Cardiac muscle cell (in vitro differentiated cells and primary cell): ENCODE measurements at regions not wholly inside any gene's neighbourhood (a gene's known extent, or its start where the extent isn't known, plus 50 kb on each side); places are given as distances from the start of the nearest gene placed in this dataset.

ENCODE experiments used
- DNase-seq, 2 donors: peaks; one replicate each; pipeline versions ENCODE4 v3.0.0 to v3.0.0-alpha.2; 2010 to 2017; ENCODE audit warnings: low read depth in 1 of 2, low spot score in 1 of 2
- H3K27ac ChIP-seq: fragments of 200-600 bp; sonication (generic); 2 replicates; pipeline ENCODE4 v1.5.1; 2016
- H3K27me3 ChIP-seq: fragments of 200-600 bp; sonication (generic); 2 replicates; pipeline ENCODE4 v1.6.0; 2016; ENCODE audit warnings: control low read depth
- H3K36me3 ChIP-seq: fragments of 200-600 bp; sonication (generic); 2 replicates; pipeline ENCODE4 v1.5.1; 2016; ENCODE audit warnings: control low read depth
- H3K4me1 ChIP-seq: fragments of 200-600 bp; sonication (generic); 2 replicates; pipeline ENCODE4 v1.8.1; 2017; ENCODE audit warnings: low read depth, mild to moderate bottlenecking, mixed run types
- H3K4me3 ChIP-seq: fragments of 200-600 bp; sonication (generic); 2 replicates; pipeline ENCODE4 v1.5.1; 2016; ENCODE audit warnings: mild to moderate bottlenecking
- H3K9me3 ChIP-seq: fragments of 200-600 bp; sonication (generic); 2 replicates; pipeline ENCODE4 v1.5.1; 2017; ENCODE audit warnings: low read depth, mild to moderate bottlenecking, control low read depth
- TF ChIP-seq, protein P1 (sequence below): IDR thresholded peaks from 2 replicates; pipeline ENCODE4 v1.5.1; 2012; ENCODE audit warnings: low read depth, mild to moderate bottlenecking, low read length

DNA sequence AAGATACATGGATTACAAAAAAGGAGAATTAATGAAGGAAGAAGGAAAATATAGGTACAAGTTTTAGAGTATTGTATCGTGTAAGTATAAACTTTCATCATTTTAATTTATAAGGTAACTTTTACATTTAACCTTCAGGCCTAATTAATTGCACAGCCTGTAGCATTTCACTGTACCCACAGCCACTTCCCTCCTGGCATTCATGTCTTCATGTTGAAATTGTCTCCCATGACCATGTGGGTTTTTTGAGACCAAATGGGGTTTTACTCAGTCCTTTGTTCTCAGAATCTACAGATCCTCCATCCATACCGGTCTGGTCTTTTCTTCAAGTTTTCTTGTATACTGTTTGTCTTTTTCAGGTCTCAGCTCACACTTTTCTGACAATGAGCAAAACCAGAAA lies 194.3 kb upstream of the CLNK start:
- H3K9me3 ChIP-seq, result no peaks in the 10 kb centered on the region
- H3K4me3 ChIP-seq, result no peak overlapping the region
- H3K27me3 ChIP-seq, result no peaks in the 10 kb centered on the region
- no peak overlapping the region for H3K27ac ChIP-seq
- no peaks in the 10 kb centered on the region for H3K36me3 ChIP-seq
- TF ChIP-seq, protein P1, sequence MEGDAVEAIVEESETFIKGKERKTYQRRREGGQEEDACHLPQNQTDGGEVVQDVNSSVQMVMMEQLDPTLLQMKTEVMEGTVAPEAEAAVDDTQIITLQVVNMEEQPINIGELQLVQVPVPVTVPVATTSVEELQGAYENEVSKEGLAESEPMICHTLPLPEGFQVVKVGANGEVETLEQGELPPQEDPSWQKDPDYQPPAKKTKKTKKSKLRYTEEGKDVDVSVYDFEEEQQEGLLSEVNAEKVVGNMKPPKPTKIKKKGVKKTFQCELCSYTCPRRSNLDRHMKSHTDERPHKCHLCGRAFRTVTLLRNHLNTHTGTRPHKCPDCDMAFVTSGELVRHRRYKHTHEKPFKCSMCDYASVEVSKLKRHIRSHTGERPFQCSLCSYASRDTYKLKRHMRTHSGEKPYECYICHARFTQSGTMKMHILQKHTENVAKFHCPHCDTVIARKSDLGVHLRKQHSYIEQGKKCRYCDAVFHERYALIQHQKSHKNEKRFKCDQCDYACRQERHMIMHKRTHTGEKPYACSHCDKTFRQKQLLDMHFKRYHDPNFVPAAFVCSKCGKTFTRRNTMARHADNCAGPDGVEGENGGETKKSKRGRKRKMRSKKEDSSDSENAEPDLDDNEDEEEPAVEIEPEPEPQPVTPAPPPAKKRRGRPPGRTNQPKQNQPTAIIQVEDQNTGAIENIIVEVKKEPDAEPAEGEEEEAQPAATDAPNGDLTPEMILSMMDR, result no peak
- no peaks in the 10 kb centered on the region for H3K4me1 ChIP-seq
- DNase-seq, result no peak

GRCh38 chr4:10877076-10877475 lies 192.5 kb upstream of the CLNK start:
- Histone ChIP-seq H3K4me3 (no peak overlapping the region), H3K9me3 (no peaks in the 10 kb centered on the region), H3K27ac (no peak overlapping the region), H3K4me1 (no peaks in the 10 kb centered on the region), H3K36me3 (no peaks in the 10 kb centered on the region), H3K27me3 (no peaks in the 10 kb centered on the region)
- no peak for DNase-seq
- TF ChIP-seq, protein P1, result no peak

DNA sequence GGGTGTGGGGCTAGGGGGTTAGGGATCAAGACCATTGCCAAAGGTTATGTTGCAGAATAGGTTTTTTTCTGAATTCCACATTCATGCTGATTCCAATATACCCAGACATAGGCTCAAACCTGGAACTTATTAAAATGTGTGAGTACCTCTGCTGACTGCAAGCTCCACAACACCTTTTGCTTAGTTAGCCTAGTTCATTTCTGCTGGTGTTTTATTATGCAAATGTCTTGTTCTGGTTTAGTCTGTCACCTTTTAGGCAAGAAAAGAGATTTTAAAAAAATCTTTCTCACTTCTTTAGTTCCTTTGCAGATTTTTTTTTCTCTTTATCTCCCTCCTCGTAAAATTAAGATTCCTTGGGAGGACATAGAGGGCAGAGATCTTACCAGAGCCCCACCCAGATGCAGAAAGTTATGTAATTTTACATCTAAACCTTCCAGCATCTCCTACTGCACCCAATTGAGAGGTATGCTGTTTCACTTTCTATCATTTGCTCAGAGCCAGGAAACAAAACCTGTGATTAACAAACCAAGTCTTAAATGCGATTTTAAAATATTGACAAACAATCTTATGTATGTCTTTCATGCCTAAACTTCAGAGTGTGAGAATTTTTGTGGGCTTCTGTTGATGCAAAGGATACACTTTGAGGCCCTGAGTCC lies 190.7 kb upstream of the CLNK start:
- Histone ChIP-seq H3K9me3 (no peaks in the 10 kb centered on the region), H3K36me3 (no peaks in the 10 kb centered on the region), H3K27ac (no peak overlapping the region), H3K4me3 (no peak overlapping the region), H3K27me3 (no peaks in the 10 kb centered on the region), H3K4me1 (no peaks in the 10 kb centered on the region)
- no peak for DNase-seq
- TF ChIP-seq, protein P1, result no peak

GRCh38 chr4:10873809-10874208 lies 189.2 kb upstream of the CLNK start:
- H3K36me3 ChIP-seq, result no peaks in the 10 kb centered on the region

GRCh38 chr4:10872833-10873517 lies 188.4 kb upstream of the CLNK start:
- DNase-seq, result peak in 1 of 2 donors; percentile 50
- Histone ChIP-seq H3K4me3 (no peak overlapping the region), H3K9me3 (no peaks in the 10 kb centered on the region), H3K27me3 (no peaks in the 10 kb centered on the region), H3K27ac (no peak overlapping the region), H3K4me1 (no peaks in the 10 kb centered on the region), H3K36me3 (no peaks in the 10 kb centered on the region)
- TF ChIP-seq, protein P1, result no peak

More at GRCh38 chr4:10873809-10874208, 189.2 kb upstream of the CLNK start:
- no peak overlapping the region for H3K27ac ChIP-seq
- DNase-seq, result no peak
- H3K4me3 ChIP-seq, result no peak overlapping the region
- TF ChIP-seq, protein P1, result no peak
- H3K4me1 ChIP-seq, result no peaks in the 10 kb centered on the region
- H3K9me3 ChIP-seq, result no peaks in the 10 kb centered on the region
- H3K27me3 ChIP-seq, result no peaks in the 10 kb centered on the region
